GM10266 (cell line): ENCODE measurements at regions not wholly inside any gene's neighbourhood (a gene's known extent, or its start where the extent isn't known, plus 50 kb on each side); places are given as distances from the start of the nearest gene placed in this dataset.
A peak's percentile ranks its signal among the peaks of the same experiment; 100 is the strongest.

Experiments used
- DNase-seq: peaks from one replicate; pipeline ENCODE4 v3.0.0; 2012; ENCODE audit errors: extremely low spot score
- CTCF ChIP-seq: IDR thresholded peaks from 2 replicates; pipeline ENCODE4 v1.5.1; 2012; ENCODE audit warnings: mild to moderate bottlenecking, low read depth; ENCODE audit not compliant: control insufficient read depth, insufficient read depth; ENCODE audit errors: missing control alignments

- TF ChIP-seq CTCF: peak; percentile 91
- peak; percentile 85 for DNase-seq
These were observed 73.0 kb downstream of the TEX51 start for GRCh38 chr2:126971481-126972278.

- no peak for TF ChIP-seq CTCF
- no peak for DNase-seq
These were observed 73.6 kb downstream of the TEX51 start for GRCh38 chr2:126972279-126972626.

- no peak for DNase-seq
These were observed 75.1 kb downstream of the TEX51 start for GRCh38 chr2:126973745-126974144.

GRCh38 chr2:126975671-126976655, 77.3 kb downstream of the TEX51 start:
- TF ChIP-seq CTCF: no peak
- DNase-seq: no peak

More at GRCh38 chr2:126973745-126974144, 75.1 kb downstream of the TEX51 start:
- TF ChIP-seq CTCF: no peak

GRCh38 chr2:126976721-126977328, 78.1 kb downstream of the TEX51 start:
- DNase-seq: no peak
- no peak for TF ChIP-seq CTCF

- no peak for DNase-seq
- TF ChIP-seq CTCF: no peak
These were observed 79.6 kb downstream of the TEX51 start for GRCh38 chr2:126978333-126978732.
